Mesodermal cell (in vitro differentiated cells): ENCODE measurements at regions not wholly inside any gene's neighbourhood (a gene's known extent, or its start where the extent isn't known, plus 50 kb on each side); places are given as distances from the start of the nearest gene placed in this dataset.

Source experiments
- H3K27ac ChIP-seq: 2 replicates; pipeline ENCODE4 v1.7.0; 2013; ENCODE audit warnings: mild to moderate bottlenecking, low read depth, low read length, moderate library complexity; ENCODE audit not compliant: severe bottlenecking
- H3K36me3 ChIP-seq: 2 replicates; pipeline ENCODE4 v1.7.1; 2013; ENCODE audit warnings: mild to moderate bottlenecking, low read length, moderate library complexity; ENCODE audit not compliant: control insufficient read depth, insufficient read depth
- H3K4me1 ChIP-seq: one replicate; pipeline ENCODE4 v1.7.1; 2013; ENCODE audit warnings: mild to moderate bottlenecking, low read length; ENCODE audit not compliant: insufficient read depth, control insufficient read depth, poor library complexity, severe bottlenecking
- H3K4me3 ChIP-seq: 2 replicates; pipeline ENCODE4 v1.7.0; 2013; ENCODE audit warnings: low read length, control low read depth, mild to moderate bottlenecking; ENCODE audit not compliant: insufficient read depth, poor library complexity, severe bottlenecking; ENCODE audit errors: extremely low read depth
- H3K9me3 ChIP-seq: 2 replicates; pipeline ENCODE4 v1.7.1; 2013; ENCODE audit warnings: mild to moderate bottlenecking, low read length, moderate library complexity; ENCODE audit not compliant: control insufficient read depth
- WGBS, 2 experiments: methylation state at CpG; one replicate each; pipeline ENCODE4 v1.1.5; 2013; ENCODE audit warnings: missing lambda C conversion rate in 2 of 2; ENCODE audit not compliant: insufficient coverage in 2 of 2; 5-methylcytosine and 5-hydroxymethylcytosine counted together

- Histone ChIP-seq H3K4me3 (no peak overlapping the region), H3K27ac (no peak overlapping the region), H3K9me3 (no peaks in the 10 kb centered on the region), H3K36me3 (peaks cover 8% of the 10 kb centered on the region), H3K4me1 (peaks cover 61% of the 10 kb centered on the region)
- WGBS, 2 experiments: 88 to 93% methylated on average over 2 of the region's 3 CpGs
These were observed 125.4 kb downstream of the RIN2 start for GRCh38 chr20:19883501-19883900.

- WGBS, 2 experiments: 70% methylated on average over 3 of the region's 5 CpGs; no CpG with 5 or more reads in 1 of the 2 experiments
- peaks cover 14% of the 10 kb centered on the region for H3K36me3 ChIP-seq
- peak overlapping the region; percentile 93 for H3K27ac ChIP-seq
- H3K9me3 ChIP-seq: no peaks in the 10 kb centered on the region
- H3K4me3 ChIP-seq: no peak overlapping the region
- peaks cover 58% of the 10 kb centered on the region for H3K4me1 ChIP-seq
These were observed 127.5 kb downstream of the RIN2 start for GRCh38 chr20:19885594-19885938.

DNA sequence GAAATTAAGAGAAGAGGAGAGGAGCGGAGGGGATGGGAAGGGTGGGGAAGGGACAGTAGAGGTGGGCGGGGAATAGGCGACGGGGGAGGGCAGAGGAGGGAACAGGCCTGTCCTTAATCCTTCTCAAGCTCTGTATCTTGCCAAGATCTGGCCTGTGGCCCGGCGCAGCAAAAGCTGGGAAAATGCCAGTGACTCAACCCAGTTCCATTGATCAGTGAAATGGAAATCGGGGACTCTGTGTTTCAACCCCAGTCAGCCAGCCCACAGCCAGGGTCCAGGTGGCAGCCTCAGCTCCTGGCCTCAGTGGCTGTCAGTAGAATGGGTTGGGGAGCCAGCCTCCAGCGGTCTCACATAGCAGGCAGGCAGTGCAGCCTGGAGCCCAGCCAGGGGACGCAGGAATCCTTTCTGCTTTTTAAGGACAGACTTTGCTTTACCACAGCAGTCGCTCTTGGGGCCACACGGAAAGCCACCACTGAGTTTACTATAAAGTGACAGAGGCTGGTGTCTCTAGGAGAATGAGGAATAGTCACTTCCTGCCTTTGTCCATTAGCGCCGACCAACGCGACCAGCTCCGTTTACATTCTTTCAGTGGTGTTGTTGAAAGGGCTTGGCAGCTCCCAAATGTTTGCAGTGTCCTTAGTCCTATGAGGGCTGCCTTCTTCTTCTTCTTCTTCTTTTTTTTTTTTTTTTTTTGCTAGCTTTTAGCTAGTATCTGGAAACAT is 128.0 kb downstream of the RIN2 start:
- peaks cover 52% of the 10 kb centered on the region for H3K4me1 ChIP-seq
- peaks cover 19% of the 10 kb centered on the region for H3K36me3 ChIP-seq
- H3K9me3 ChIP-seq: no peaks in the 10 kb centered on the region
- H3K4me3 ChIP-seq: peak overlapping the region; percentile 49
- WGBS, 2 experiments: 67 to 78% methylated on average over 8 to 16 of the region's 16 CpGs
- peak overlapping the region; percentile 93 for H3K27ac ChIP-seq

DNA sequence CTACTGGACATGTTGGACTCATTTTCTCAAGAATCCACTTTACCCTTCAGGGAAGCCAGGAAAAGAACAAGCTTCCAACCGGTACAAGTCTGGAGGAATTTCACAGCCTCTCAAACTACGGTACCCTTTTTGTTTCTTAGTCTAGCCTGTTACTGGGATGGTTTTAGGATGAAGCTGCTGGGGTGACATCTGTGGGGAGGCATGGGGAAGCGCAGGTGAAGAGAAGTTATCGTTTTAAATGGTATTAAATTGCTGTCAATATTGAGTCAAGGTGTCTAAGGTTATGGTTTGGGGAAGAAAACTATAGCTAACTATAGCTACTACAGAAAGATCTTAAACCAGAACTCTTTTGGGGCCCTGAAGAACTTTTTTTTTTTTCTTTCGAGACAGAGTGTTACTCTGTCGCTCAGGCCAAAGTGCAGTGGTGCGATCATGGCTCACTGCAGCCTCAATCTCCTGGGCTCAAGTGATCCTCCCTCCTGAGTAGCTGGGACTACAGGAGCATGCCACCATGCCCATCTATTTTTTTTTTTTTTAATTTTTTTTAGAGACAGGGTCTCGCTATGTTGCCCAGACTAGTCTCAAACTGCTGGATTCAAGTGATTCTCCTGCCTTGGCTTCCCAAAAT is 128.7 kb downstream of the RIN2 start:
- WGBS, 2 experiments: 74 to 78% methylated on average over 3 to 6 of the region's 8 CpGs
- peaks cover 25% of the 10 kb centered on the region for H3K36me3 ChIP-seq
- peaks cover 46% of the 10 kb centered on the region for H3K4me1 ChIP-seq
- H3K9me3 ChIP-seq: no peaks in the 10 kb centered on the region
- peak overlapping the region; percentile 93 for H3K27ac ChIP-seq
- H3K4me3 ChIP-seq: peak overlapping the region; percentile 49

DNA sequence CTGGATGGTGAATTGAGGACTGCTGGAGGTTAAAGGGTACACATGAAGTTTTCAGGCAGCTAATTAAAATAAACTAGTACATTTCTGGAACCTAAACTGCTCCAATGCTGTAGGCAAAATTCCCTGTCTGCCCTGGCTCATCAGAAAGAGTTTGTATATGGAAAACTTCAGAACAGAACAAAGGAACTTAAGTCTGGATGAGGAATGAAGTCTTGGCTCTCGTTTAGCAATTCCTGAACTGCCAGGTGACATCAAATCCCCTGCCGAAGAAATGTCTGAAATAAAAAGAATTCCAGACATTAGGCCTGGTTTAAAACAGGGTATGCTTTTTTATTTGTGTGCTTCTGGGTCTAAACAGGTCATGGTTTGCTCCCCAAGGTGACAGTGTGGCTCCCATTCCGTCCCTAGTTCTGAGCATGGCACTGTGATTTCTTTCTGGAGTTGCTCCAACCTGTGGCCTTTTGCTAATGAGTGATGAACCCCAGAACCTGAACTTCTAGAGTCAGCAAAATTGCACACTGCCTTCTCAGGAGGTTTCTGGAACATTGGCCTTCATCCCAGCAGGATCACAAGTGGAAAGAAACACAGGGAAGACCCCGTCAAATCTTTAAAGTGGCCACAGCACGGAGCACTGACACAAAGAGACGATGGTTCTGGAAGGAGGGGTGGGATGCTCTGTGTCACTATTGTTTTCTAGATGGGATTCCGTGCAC is 129.4 kb upstream of the NAA20 start:
- peaks cover 41% of the 10 kb centered on the region for H3K4me1 ChIP-seq
- no peaks in the 10 kb centered on the region for H3K9me3 ChIP-seq
- peaks cover 35% of the 10 kb centered on the region for H3K36me3 ChIP-seq
- no peak overlapping the region for H3K27ac ChIP-seq
- WGBS, 2 experiments: 90 to 94% methylated on average over 4 to 7 of the region's 7 CpGs
- peak overlapping the region; percentile 49 for H3K4me3 ChIP-seq

DNA sequence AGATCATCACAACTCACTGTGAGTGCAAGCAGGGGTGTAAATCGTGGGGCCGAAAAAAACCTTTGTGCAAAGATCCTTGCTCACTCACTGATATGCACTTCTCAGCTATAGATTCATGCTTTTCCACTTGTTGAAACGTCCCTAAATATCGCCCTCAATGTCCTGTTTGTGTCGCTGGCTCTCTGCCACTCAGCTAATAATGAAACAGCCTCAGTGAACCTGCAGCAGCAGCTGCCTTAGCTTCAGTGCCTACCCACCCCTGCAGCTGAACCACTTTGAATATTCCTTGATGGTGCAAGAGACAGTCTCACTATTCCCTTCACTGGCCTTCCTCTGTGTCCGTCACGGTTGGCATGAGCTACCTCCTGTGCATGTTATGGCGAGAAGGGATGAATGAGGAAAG is 128.9 kb upstream of the NAA20 start:
- peak overlapping the region; percentile 84 for H3K27ac ChIP-seq
- peaks cover 39% of the 10 kb centered on the region for H3K4me1 ChIP-seq
- H3K4me3 ChIP-seq: peak overlapping the region; percentile 49
- H3K36me3 ChIP-seq: peaks cover 40% of the 10 kb centered on the region
- no peaks in the 10 kb centered on the region for H3K9me3 ChIP-seq
- 92 to 95% methylated on average over 5 to 8 of the region's 8 CpGs for WGBS, 2 experiments

GRCh38 chr20:19889011-19889953 is 127.9 kb upstream of the NAA20 start:
- Histone ChIP-seq H3K4me1 (peaks cover 39% of the 10 kb centered on the region), H3K36me3 (peaks cover 50% of the 10 kb centered on the region), H3K9me3 (no peaks in the 10 kb centered on the region), H3K27ac (peak overlapping the region; percentile 84), H3K4me3 (peak overlapping the region; percentile 9)
- 91 to 92% methylated on average over 18 to 21 of the region's 21 CpGs for WGBS, 2 experiments

GRCh38 chr20:19890445-19891051 is 126.6 kb upstream of the NAA20 start:
- no peak overlapping the region for H3K27ac ChIP-seq
- H3K9me3 ChIP-seq: no peaks in the 10 kb centered on the region
- WGBS, 2 experiments: 90 to 92% methylated on average over 2 of the region's 4 CpGs
- H3K36me3 ChIP-seq: peaks cover 63% of the 10 kb centered on the region
- peaks cover 30% of the 10 kb centered on the region for H3K4me1 ChIP-seq
- H3K4me3 ChIP-seq: no peak overlapping the region

GRCh38 chr20:19893356-19893755 is 123.8 kb upstream of the NAA20 start:
- Histone ChIP-seq H3K27ac (no peak overlapping the region), H3K9me3 (peaks cover 12% of the 10 kb centered on the region), H3K4me1 (peaks cover 16% of the 10 kb centered on the region), H3K4me3 (no peak overlapping the region), H3K36me3 (peaks cover 88% of the 10 kb centered on the region)
- whole genome bisulfite sequencing, 2 experiments: 93 to 95% methylated on average over 2 to 3 of the region's 4 CpGs

DNA sequence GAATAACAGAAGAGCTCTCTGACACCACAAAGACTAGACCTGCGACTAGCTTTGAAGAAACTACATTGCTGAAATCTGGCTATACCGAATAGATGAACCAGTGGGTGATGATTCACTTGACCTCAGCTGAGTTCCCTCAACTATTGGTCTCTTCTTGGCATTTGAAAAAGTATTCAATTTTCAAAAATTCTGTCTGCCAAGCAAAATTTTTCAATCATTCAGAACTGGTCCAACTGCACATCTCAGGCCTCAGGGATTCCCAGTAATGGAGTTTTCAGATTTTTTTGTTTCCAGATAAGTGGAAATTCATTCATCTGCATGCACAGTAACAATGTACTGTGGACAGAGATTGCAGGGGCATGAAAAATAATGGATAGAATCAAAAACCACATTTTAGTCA is 121.4 kb upstream of the NAA20 start:
- Histone ChIP-seq H3K27ac (no peak overlapping the region), H3K36me3 (peaks cover 89% of the 10 kb centered on the region), H3K4me3 (no peak overlapping the region), H3K4me1 (no peaks in the 10 kb centered on the region), H3K9me3 (peaks cover 27% of the 10 kb centered on the region)
- WGBS, 2 experiments: 100% methylated on average over 2 of the region's 2 CpGs
